Activated naive CD8-positive, alpha-beta T cell treated with anti-CD3 and anti-CD28 coated beads, Interleukin-2, amount 50 U/mL, for 16 hours (primary cell): ENCODE measurements at regions not wholly inside any gene's neighbourhood (a gene's known extent, or its start where the extent isn't known, plus 50 kb on each side); places are given as distances from the start of the nearest gene placed in this dataset.
"Not testable (repeated sequence)": the region's sequence is repeated elsewhere in the genome, so short reads cannot be mapped to it uniquely, and the experiment has no call there.

Source experiments
- DNase-seq: peaks from one replicate; pipeline ENCODE4 v3.0.0-alpha.2; 2020; ENCODE audit warnings: low read depth, low spot score

DNA sequence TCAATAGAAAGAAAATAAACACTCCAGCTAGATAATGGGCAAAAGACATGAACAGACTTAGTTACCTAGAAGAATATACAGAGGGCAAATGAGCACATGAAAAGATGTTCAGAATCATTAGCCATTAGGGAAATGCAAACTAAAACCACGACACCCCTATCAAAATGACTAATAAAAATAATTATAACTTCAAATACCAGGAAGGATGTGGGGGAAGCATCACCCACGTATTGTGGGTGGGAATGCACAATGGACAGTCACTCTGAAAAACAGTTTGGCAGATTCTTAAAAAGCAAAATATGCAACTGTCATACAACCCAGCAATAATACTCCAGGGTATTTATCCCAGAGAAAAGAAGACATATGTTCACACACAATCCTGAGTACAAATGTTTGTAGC is 92.6 kb downstream of the DLL1 start:
- DNase-seq, result no peak

DNA sequence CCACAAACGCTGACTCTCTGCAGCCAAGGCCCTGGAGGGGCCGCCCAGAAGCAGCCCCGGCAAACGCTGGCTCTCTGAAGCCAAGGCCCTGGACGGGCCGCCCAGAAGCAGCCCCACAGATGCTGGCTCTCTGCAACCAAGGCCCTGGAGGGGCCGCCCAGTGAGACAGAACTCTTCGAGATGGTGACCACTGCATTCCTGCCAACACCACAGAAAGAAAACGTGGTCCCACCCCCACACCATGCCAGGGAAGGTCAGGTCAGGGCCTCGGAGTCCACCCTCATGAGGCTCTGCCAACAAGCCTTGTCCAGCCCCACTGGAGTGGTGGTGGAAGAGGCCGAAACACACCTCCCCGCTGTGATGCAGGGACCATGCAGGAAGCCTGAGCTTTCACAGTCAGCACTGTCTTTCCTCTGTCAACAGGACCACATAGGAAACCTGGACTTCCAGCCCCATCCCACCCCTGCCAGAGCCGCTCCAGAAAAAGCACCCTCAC is 97.5 kb downstream of the DLL1 start:
- DNase-seq, result no peak

DNA sequence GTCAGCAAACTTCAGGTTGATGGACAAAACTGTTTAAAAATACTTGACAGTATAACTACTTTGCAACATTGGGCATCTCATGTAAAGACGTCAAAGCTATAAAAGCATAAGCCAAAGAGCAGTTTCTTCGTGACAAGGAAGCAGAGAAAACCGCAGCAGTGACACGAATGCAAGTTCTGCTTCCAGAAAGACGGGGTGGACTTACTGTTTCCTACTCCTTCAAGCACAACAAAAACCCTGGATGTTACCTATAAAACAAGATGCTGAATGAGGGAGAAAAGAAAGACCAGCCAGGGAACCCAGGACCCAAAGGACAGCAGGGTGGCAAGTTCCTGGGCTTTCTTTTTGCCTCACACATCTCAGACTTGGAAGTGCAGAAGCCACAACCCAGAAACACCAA is 98.0 kb downstream of the DLL1 start:
- no peak for DNase-seq

DNA sequence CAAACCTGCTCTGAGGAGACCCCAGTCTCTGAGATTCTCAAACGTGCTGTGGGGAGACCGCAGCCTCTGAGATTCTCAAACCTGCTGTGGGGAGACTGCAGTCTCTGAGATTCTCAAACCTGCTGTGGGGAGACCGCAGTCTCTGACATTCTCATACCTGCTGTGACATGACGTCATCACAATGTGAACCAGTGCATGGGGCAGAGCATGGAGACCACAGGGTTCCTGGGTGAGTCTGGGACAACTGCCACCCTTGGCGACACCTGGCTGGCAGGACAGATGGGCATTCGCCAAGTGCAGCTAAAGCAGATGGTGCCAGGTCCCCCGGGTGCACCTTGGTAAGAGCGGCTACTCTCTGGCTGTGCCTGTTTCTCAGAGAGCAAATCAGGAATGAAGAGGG is 98.8 kb downstream of the DLL1 start:
- DNase-seq, result not testable (repeated sequence)

DNA sequence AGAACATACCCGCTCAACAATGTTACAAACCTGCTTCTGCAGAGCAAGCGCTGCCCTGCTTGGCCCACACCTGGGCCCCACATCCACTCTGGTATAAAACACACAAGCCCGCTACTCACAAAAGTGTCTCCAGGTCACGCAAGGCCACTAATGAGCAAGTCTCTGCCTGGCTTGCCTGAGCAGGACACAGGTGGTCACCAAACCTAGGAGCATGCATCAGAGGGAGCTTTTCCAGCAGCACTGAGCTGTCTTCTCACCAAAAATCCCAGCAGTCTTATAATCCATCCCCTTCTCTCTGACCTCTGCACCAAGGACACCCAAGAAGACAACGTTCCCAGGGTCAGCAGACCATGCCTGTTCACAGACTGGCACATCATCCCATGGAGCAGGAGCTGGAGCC is 100.8 kb downstream of the DLL1 start:
- DNase-seq, result no peak

DNA sequence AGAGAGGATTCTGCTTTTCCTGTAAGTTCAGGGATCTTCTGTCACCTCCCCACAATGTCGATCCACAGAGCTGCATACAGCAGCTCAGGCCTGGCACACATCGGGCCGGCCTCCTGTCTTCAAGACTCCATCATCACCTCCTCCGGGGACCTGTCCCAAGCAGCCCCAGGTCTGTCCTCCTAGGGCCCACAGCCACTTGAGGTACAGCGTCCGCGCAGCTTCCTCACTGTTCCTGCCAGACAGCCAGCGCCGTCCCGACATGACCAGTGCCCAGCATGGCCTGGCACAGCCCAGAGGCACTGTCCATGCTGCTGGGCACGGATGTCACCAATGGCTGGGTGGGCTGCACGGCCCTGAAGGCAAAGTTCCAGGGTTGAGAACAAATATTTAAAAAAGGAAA is 101.6 kb downstream of the DLL1 start:
- no peak for DNase-seq

DNA sequence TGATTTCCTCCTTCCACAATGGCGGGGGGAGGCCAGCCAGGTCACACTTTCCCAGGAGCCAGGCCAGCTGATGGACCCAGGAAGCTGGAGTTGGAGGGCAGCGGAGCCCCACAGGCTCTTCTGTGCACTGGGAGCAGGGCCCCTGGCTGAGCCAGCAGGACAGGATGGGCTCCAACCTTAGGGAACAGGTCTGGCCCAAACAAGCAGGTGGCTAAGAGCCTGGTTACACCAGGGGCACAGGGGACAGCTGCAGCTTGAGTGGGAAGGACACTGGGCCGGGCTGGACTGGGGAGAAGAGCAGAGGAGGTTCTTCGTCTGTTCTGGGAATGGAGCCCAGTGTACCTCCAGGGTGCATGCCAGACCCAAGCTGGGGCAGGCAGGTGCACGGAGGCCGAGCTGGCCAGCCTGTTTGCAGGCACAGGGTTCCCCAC is 102.3 kb downstream of the DLL1 start:
- DNase-seq, result no peak

DNA sequence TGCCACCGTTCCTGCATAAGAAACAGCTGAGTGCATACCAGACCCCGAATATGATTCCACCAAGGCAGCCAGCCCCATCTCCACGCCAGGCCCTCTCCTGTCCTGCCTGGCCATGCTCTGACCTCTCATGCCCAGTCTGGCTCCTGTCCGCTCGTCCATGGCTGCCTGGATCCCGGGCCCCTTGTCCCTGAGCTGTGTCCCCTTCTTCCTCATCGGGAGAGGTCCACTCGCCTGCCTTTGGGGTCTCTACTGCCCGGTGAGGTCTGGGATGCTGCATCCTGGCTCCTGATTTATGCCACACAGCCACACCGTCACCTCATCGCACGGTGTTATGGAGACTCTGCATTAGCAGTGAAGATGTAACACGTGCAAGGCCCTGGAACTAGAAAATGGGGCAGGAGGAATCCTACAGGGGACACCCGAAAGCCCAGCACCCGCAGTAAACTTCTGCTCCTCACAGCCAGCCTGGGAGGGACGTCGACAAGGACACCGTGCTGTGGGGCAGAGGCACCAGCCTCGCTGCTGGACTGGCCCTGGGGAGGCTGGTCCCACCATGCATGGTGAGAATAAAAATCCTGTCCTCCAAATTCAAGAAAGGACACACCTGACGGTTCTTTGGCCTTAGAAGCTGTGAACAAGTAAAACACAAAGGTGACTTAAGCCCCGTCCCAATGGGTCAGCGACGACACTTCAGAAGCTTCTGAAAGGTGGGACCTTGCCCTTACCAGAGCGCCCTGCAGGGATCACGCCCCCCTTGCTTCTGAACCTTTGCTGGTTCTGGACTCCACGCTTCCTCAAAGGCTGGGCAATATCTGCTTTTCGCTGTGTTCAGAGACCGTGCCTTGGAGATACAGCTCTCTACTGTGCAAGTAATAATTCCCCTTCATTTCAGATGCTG is 103.0 kb downstream of the DLL1 start:
- DNase-seq, result no peak

DNA sequence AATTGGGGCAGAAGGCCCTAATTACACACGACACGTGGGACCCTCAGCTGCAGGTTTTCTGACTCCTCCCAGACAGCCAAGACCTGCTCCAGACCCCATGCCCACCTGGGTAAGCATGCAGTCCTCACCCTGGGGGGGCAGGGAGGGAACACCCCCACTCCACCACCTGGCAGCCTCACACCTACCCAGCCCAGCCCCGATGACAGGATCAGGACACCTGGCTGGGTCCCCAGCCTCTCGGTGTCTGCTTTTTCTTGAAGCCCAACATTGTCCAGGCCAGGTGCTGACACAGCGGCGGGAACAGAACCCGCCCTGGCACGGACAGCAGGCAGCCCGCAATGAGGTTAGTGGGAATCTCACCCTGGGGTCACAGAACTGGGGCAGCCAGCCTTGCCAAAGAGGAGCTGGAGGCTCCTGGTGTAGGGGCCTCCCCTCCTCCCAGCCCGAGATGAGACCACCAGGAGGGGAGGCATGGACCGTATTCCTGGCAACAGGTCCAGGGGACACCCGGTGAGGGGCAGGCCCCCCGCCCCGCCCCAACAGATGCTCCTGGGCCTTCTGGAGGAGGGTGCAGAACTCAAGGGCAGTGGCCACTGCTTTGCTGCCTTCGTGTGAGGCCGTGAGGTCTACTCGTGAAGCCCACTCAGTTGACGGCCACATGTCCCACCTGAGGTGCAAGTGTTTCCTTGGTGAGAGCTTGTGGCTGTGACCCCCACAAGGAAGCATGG is 103.8 kb downstream of the DLL1 start:
- DNase-seq, result no peak

DNA sequence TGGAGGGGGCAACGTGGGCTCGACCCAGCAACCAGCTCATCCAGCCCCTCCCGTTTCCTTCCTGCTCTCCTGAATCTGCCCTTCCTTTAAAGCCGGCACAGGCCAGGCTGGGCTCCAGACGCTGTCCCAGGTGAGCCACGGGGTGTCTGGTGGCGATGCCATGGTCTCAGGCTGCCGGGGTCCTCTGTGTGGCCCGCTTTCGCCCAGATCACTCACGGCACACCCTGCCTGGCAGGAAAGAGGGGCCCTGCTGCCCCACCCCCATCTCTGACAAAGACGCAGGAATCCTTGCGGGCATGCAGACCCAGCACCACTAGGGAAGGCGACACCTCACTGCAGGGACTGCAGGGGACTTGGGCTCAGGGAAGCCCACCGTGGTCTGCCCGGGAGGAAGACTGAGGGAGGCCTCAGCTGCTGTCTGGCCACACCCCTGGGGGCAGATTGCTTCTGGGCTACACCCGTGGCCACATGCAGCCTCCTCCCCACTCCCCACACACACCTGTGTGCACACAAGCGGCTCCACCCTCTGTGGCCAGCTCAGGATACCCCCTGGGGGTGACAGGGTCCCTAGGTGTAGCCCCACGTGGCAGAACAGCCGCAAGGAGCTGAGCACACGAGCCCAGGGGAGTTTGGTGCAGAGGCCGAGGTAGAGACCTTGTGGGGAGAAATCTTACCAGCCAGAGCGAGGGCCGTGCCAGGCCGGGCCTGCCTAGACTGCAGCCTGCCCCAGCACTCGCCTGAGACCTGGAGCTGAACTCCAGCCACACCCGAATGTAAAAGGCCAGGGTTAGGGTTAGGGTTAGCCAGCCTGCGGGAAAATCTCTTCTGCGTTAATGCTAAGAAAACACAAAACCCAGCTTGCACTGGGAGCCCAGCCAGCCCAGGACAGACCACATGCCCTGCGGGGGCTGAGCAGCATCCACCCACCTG is 104.6 kb downstream of the DLL1 start:
- no peak for DNase-seq

DNA sequence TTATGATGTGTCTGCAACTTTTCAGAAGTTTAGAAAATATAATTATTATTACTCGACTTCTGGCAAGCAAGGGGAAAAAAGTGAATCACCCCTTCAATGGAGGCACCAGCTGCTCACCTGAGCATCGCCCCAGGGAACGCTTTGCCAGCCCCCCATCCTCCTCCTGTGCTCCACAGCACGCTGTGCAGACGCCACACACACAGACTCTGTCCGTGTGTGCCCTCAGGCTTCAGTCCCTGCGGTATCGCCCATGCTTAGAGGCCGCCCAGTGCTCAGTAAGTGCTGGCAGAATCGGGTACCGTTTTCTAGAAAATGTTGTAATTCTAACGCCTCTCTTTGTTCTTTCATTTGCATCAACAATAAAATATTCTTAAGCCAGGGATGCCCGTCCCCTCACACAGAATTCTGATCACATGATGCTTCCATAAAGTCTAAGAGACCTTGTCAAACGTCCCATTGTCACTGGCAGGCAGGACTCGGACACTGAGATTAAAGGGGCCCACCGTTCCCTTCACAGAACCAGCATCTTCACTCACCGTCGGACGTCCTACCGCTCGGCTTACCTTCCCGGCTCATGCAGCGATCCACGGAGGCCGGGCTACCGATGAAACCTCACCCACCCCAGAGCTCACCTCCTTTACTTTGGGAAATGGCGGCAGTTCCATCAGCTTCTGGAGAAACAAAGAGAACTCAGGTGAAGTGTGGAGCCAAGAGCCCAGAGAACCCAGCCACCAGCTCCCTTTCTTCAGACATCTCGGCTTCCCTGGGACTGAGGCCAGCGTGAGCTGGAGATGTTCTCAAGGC is 105.5 kb downstream of the DLL1 start:
- no peak for DNase-seq

DNA sequence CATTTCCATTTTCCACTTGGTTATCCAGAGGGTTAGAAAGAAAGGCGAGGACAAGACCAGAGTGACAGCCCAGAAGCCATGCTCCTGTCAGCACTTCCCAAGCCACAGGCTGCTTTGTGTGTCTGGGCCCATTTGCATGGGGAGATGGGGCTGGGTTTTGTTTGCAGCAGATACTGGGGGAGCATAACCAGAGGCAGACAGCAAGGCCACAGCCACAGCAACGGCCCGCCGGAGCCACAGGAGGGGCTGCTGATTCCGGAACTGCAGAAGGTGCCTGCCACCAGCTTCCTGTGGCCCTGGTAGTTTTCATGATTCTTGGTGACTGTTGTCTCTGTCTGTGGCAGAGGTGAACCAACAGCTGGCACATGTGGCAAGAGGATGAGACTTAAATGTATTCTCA is 106.6 kb downstream of the DLL1 start:
- no peak for DNase-seq

DNA sequence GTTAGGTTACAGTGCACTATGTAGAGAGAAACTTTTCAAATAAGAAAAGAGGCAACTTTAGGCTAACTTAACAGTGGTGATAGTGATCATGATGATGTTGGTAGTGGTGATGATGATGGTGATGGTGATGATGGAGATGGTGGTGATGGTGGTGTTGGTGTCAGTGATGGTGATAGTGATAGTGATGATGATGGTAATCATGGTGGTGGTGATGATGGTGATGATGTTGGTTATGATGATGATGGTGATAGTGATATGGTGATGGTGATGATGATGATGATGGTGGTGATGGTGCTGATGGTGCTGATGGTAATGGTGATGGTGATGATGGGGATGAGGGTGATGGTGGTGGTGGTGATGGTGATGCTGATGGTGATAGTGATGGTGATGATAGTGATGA is 107.4 kb downstream of the DLL1 start:
- no peak for DNase-seq

DNA sequence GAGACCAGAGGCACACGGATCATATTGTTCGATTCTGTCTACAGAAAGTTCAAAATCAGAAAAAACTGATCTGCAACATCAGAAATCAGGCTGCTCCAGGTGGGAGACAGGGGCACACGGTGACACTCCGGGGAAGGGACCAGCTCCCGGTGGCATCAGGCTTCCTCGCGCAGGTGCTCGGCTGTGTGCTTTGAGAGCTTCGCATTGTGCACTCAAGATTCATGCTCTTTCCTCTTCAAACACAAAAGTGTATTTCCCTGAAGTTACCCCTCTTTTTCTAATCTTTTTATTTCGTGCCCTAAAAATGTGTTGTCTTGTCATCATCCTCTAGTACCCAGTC is 108.1 kb downstream of the DLL1 start:
- DNase-seq, result no peak

DNA sequence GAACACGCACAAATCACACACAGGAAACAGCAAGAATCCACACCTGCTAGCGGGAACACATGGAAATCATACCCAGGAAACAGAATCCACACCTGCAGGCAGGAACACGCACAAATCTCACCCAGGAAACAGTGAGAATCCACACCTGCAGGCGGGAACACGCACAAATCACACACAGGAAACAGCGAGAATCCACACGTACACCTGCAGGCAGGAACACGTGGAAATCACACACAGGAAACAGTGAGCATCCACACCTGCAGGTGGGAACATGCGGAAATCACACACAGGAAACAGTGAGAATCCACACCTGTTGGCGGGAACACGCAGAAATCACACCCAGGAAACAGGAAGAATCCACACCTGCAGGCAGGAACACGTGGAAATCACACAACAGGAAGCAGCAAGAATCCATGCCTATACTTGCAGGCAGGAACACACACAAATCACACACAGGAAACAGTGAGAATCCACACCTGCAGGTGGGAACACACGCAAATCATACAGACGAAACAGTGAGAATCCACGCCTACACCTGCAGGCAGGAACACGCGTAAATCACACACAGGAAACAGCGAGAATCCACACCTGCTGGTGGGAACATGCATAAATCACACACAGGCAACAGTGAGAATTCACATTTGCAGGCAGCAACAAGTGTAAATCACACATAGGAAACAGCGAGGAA is 108.6 kb downstream of the DLL1 start:
- no peak for DNase-seq

DNA sequence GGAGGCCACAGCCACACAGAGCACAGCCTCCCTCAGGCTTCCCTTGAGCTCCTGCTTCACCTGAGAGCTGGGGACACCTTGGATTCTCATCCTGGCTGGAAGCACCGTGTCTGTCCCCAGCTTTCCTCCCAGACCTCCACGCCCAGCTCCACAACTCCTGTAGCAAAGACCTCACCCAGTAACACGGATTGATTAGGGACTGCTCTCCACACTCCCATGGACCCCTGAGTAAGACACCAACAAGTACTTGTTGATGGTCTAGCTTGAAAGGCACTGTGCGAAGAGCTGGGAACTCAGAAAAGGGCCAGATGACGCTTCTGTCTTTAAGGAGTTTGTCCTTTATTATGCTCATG is 109.6 kb downstream of the DLL1 start:
- DNase-seq, result no peak

DNA sequence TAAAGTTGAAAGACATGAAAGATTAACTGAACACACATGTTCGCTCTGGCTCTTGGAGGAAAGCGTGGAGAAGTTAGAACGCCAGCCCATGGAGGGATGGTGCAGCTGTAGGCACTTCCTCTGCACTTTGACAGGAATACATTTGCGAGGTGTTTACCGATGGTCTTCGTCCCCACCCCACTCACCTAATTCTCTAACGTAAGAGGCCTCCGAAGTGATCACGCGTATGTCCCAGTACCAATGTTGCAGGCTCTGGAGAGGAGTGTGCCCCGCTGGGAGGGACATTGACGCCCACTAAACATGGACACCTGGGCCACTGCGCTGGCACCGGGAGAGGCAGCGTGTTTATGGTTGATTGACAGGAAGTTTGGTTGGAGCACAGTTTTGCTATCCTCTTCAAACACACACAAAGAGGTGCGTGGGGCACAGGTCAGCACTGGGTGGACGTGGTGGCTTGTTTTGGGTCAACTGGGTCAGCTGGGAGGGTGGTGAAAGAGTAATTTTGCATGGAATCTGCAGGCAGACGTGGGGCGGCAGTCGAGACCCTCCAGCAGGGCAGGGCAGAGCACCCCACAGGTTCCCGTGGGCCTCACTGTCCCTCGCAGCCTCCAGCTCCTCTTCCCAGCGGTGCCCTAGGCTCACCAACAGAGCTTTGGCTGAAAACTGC is 110.1 kb downstream of the DLL1 start:
- DNase-seq, result no peak

DNA sequence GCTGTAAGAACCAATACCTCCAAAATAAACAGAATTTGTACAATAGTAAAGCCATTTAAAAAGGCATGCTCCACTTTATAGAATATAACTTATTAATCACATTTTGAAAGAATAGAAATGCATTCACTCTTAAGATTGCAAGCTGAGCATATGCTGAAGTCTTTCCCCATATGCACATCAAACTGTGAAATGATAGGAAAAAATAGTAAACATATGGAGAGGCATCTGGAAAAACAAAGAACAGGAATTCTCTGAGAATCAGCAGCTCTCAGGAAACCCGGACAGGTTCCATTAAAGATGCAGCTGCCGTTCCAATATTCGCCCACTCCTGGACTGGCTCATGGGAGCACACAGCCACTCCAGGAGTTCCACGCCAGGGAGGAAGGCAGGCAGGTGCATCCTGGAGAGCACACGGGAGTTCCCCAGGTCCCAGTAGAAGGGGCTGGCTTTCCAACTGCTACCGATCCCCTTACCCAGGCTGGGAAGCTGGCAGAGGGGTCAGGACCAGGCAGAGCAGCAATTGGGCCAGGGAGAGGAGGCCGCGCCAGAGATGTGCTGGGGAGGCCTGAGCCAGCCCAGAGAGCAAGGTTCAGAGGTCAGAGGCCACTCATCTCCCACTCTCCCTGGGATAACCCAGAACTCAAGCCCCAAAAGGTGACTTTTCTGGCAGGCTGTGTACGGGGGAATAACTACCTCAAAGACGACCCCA is 111.1 kb downstream of the DLL1 start:
- no peak for DNase-seq
